ENCODE measurements at regions not wholly inside any gene's neighbourhood (a gene's known extent, or its start where the extent isn't known, plus 50 kb on each side); places are given as distances from the start of the nearest gene placed in this dataset.

DNA sequence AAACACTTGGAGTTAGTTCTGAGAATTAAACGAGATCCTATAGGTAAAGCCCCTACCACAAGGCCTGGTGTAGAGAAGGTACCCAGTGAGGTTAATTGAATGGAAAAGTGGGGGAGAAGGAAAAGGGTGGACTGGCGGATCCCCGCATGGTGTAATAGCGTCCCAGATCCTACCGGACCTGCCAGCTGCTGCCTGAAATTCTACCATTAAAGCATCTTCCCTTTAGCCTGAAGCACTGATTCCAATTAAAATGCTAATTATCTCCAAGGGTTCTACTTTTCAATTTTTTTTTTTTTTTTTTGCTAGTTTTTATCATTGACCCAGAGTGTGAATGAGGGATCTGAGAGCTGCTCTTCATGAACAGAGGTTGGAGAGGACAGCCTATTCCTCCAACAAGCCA is 237.9 kb downstream of the TLE3 start:
- no peak for DNase-seq (ENCODE audit: low read depth)

GRCh38 chr15:69860321-69860720 is 237.4 kb downstream of the TLE3 start:
- no peak overlapping the region for H3K4me3 ChIP-seq (ENCODE audit: low read depth, low read length)
- no peak for DNase-seq (ENCODE audit: low read depth)
- TF ChIP-seq CTCF (IDR thresholded peaks at IDR 0.05; ENCODE audit: control insufficient read depth, extremely low read depth, insufficient read depth), result no peak

More for the DNA sequence above, 237.9 kb downstream of the TLE3 start:
- no peak for TF ChIP-seq CTCF (IDR thresholded peaks at IDR 0.05; ENCODE audit: control insufficient read depth, extremely low read depth, insufficient read depth)
- no peak overlapping the region for H3K4me3 ChIP-seq (ENCODE audit: low read depth, low read length)

GRCh38 chr15:69860921-69861320 is 236.8 kb downstream of the TLE3 start:
- TF ChIP-seq CTCF (IDR thresholded peaks at IDR 0.05; ENCODE audit: control insufficient read depth, extremely low read depth, insufficient read depth), result no peak
- DNase-seq (ENCODE audit: low read depth), result no peak
- H3K4me3 ChIP-seq (ENCODE audit: low read depth, low read length), result no peak overlapping the region

DNA sequence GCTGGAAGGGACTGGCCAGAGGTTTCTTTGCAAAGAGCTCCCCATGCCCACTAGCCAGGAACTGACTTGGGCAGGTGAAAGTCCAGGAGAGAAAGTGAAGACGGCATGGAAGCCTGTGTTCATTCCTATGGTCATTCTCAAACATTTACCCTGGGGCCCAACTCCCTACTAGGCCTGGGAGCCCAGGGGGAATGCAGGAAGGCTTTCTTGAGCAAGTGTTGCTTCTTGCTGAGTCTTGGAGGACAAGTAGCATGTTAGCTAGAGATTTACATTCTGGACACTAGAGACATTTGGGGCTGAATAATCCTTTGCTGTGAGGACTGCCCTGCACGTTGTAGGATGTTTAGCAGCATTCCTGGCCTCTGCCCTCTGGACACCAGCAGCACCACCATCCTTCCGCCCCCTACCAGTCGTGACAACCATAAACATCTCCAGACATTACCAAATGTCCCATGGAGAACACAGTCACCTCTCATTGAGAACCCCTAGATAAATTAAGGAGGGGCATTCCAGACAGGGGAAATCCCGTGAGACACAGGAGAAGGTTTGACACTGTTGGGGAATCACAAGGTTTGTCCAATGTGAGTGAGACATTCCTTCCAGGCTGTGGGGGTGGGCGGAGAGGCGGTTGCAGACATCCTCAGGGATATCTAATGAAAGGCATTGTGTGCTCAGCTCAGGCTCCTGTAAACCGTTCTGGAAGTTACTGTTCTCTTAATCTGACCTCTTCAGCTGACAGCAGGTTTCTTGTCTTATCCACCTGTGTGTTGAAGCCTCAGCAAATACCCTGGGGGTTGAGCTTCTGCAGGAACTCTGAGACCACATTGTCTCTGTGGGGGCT is 236.2 kb downstream of the TLE3 start:
- no peak for TF ChIP-seq CTCF (IDR thresholded peaks at IDR 0.05; ENCODE audit: control insufficient read depth, extremely low read depth, insufficient read depth)
- no peak for DNase-seq (ENCODE audit: low read depth)
- H3K4me3 ChIP-seq (ENCODE audit: low read depth, low read length), result no peak overlapping the region

DNA sequence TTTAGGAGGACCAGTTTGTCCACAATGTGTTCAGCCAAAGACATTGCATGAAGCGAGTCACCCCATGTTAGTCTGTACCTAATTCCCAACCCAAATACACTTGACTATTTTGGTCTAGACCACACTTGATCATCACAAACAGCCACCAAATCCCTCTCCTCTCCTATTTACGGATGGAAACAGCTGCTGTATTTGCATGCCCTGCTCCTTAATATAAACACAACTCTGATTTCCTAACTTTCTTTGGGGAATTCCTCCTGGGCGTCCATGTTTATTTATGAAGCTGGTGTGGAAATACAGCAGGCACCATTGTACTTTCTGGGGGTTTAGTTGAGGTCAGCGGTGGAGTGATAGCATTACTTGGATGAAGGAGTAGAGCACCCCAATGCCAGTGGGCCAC is 235.2 kb downstream of the TLE3 start:
- TF ChIP-seq CTCF (IDR thresholded peaks at IDR 0.05; ENCODE audit: control insufficient read depth, extremely low read depth, insufficient read depth), result no peak
- DNase-seq (ENCODE audit: low read depth), result no peak
- no peak overlapping the region for H3K4me3 ChIP-seq (ENCODE audit: low read depth, low read length)

- H3K4me3 ChIP-seq (ENCODE audit: low read depth, low read length), result no peak overlapping the region
- DNase-seq (ENCODE audit: low read depth), result no peak
- TF ChIP-seq CTCF (IDR thresholded peaks at IDR 0.05; ENCODE audit: control insufficient read depth, extremely low read depth, insufficient read depth), result no peak
Measured at GRCh38 chr15:69863446-69863845, 234.3 kb downstream of the TLE3 start.

- TF ChIP-seq CTCF (IDR thresholded peaks at IDR 0.05; ENCODE audit: control insufficient read depth, extremely low read depth, insufficient read depth), result no peak
- H3K4me3 ChIP-seq (ENCODE audit: low read depth, low read length), result no peak overlapping the region
- no peak for DNase-seq (ENCODE audit: low read depth)
Measured at GRCh38 chr15:69865369-69865768, 232.3 kb downstream of the TLE3 start.
